B cell (primary cell): ENCODE measurements at regions not wholly inside any gene's neighbourhood (a gene's known extent, or its start where the extent isn't known, plus 50 kb on each side); places are given as distances from the start of the nearest gene placed in this dataset.

ENCODE experiments used
- ATAC-seq: fragments of 200-7000 bp; cut with Tn5 transposase; one replicate; pipeline ENCODE4 v1.10.0; 2021; ENCODE audit warnings: low read depth, mild to moderate bottlenecking, moderate number of reproducible peaks, moderate library complexity
- CTCF ChIA-PET: fragments of 350-600 bp; sonication (Branson Sonifier 250); formaldehyde crosslinking; loops from one replicate; lab custom pipeline; 2021; ENCODE audit warnings: antibody characterized with exemption, inconsistent platforms; lab: Charles Lee
- POLR2A ChIA-PET: fragments of 350-600 bp; sonication (Branson Sonifier 250); formaldehyde crosslinking; loops from one replicate; lab custom pipeline; 2021; ENCODE audit warnings: antibody characterized with exemption; lab: Charles Lee
- DNase-seq: peaks from one replicate; pipeline ENCODE4 v3.0.0; 2013
- H2AFZ ChIP-seq: 2 replicates; pipeline ENCODE4 v1.6.1; 2012; ENCODE audit warnings: mild to moderate bottlenecking, low read depth, low read length; ENCODE audit not compliant: insufficient read depth, poor library complexity, severe bottlenecking
- H3K27ac ChIP-seq, 2 donors: 1 replicate in 1 of 2; 2 replicates in 1 of 2; pipeline ENCODE4 v1.5.1; 2012 to 2013; ENCODE audit warnings: low read length in 2 of 2, mild to moderate bottlenecking in 2 of 2, moderate library complexity in 1 of 2
- H3K27me3 ChIP-seq, 4 experiments: fragments of 200-600 bp in 1 of 4; sonication (generic) in 1 of 4; replicated peaks in 1 of 4; 1 replicate in 2 of 4; 2 replicates in 2 of 4; pipeline versions ENCODE4 v1.6.1 to v1.7.0; 2013 to 2016; ENCODE audit warnings: low read length in 3 of 4, mild to moderate bottlenecking in 2 of 4, mixed read lengths in 1 of 4, moderate library complexity in 1 of 4; ENCODE audit not compliant: insufficient read depth in 4 of 4, control insufficient read depth in 3 of 4; ENCODE audit errors: control extremely low read depth in 1 of 4
- H3K36me3 ChIP-seq, 2 experiments: replicated peaks in 1 of 2; 1 replicate in 1 of 2; 2 replicates in 1 of 2; pipeline versions ENCODE4 v1.6.1 to v1.7.1; 2013; ENCODE audit warnings: low read length in 1 of 2; ENCODE audit not compliant: insufficient read depth in 2 of 2, control insufficient read depth in 1 of 2; ENCODE audit errors: control extremely low read depth in 1 of 2, extremely low read depth in 1 of 2
- H3K4me1 ChIP-seq, 2 donors: fragments of 200-600 bp in 1 of 2; sonication (generic) in 1 of 2; 1 replicate in 1 of 2; 2 replicates in 1 of 2; pipeline versions ENCODE4 v1.5.1 to v1.6.1; 2013 to 2017; ENCODE audit warnings: low read length in 2 of 2; ENCODE audit not compliant: control insufficient read depth in 2 of 2, insufficient read depth in 2 of 2
- H3K4me2 ChIP-seq: replicated peaks from 2 replicates; pipeline ENCODE3; 2012; ENCODE audit warnings: mild to moderate bottlenecking, low read depth, low read length; ENCODE audit not compliant: poor library complexity, severe bottlenecking
- H3K4me3 ChIP-seq, 5 experiments: fragments of 200-600 bp in 1 of 5; sonication (generic) in 1 of 5; 1 replicate in 3 of 5; 2 replicates in 2 of 5; pipeline versions ENCODE4 v1.5.1 to v1.7.0; 2011 to 2016; ENCODE audit warnings: low read length in 4 of 5, mild to moderate bottlenecking in 4 of 5, low read depth in 2 of 5, control low read depth in 1 of 5, moderate library complexity in 1 of 5; ENCODE audit not compliant: insufficient read depth in 1 of 5; ENCODE audit errors: control extremely low read depth in 1 of 5, extremely low read depth in 1 of 5
- H3K79me2 ChIP-seq: fragments of 200-600 bp; sonication (generic); one replicate; pipeline ENCODE4 v1.6.0; 2016; ENCODE audit warnings: low read length; ENCODE audit not compliant: control insufficient read depth, insufficient read depth
- H3K9ac ChIP-seq: fragments of 200-600 bp; sonication (generic); 2 replicates; pipeline ENCODE4 v1.6.1; 2017; ENCODE audit warnings: mild to moderate bottlenecking, low read length, moderate library complexity
- H3K9me3 ChIP-seq, 3 donors: one replicate each; pipeline versions ENCODE4 v1.6.1 to v1.7.1; 2013; ENCODE audit warnings: low read length in 2 of 3; ENCODE audit not compliant: control insufficient read depth in 2 of 3, insufficient read depth in 1 of 3; ENCODE audit errors: control extremely low read depth in 1 of 3
- H4K20me1 ChIP-seq: 2 replicates; pipeline ENCODE4 v1.6.0; 2012; ENCODE audit warnings: mild to moderate bottlenecking, low read length; ENCODE audit not compliant: insufficient read depth, control insufficient read depth, poor library complexity, severe bottlenecking
- H3K27ac Mint-ChIP-seq: one replicate; pipeline ENCODE4 v1.8.0; 2021; ENCODE audit warnings: mixed read lengths
- H3K27me3 Mint-ChIP-seq: one replicate; pipeline ENCODE4 v1.8.0; 2021; ENCODE audit warnings: mixed read lengths
- H3K4me1 Mint-ChIP-seq: one replicate; pipeline ENCODE4 v1.8.0; 2021; ENCODE audit warnings: mixed read lengths
- H3K4me3 Mint-ChIP-seq: one replicate; pipeline ENCODE4 v1.8.0; 2021; ENCODE audit warnings: mixed read lengths
- H3K9me3 Mint-ChIP-seq: one replicate; pipeline ENCODE4 v1.8.0; 2022; ENCODE audit warnings: mixed read lengths; ENCODE audit not compliant: insufficient read depth
- CTCF ChIP-seq: fragments of 200-600 bp; IDR thresholded peaks from one replicate; pipeline ENCODE4 v1.8.0; 2022; ENCODE audit warnings: antibody characterized with exemption, mild to moderate bottlenecking
- EZH2 ChIP-seq: IDR thresholded peaks from 2 replicates; pipeline ENCODE4 v1.6.1; 2012; ENCODE audit warnings: borderline replicate concordance, low read depth, mild to moderate bottlenecking, moderate library complexity, low read length; ENCODE audit not compliant: insufficient read depth, poor library complexity, severe bottlenecking
- WGBS: methylation state at CpG from one replicate; pipeline ENCODE4 v1.1.5; 2013; ENCODE audit warnings: missing lambda C conversion rate; ENCODE audit not compliant: insufficient coverage; 5-methylcytosine and 5-hydroxymethylcytosine counted together
- intact Hi-C: fragments of 100-400 bp; cut with micrococcal nuclease; formaldehyde crosslinking; loops from one replicate; pipeline ENCODE4 v1.10.0; 2022

DNA sequence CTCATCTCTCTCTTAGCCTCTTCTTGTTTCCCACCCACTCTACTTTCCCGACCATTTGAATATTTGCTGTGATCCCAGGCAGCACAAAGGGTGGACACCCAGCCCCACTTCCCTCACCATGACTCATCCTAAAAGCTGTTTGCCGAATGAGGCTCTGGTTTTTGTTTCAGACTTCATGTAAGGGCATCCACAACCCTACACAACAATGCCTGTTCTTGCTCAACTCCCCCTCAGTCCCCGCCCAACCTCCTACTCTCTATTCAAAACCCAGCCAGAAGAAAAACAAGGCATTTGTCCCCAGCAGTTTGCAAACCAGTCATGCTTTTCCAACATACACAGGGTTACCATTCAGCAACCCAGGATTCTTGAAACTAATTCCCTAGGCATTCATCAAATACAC, 516.5 kb upstream of the CNKSR2 start:
- ATAC-seq (no peak), DNase-seq (no peak)
- intact Hi-C loops, result no loop called here
- ChIA-PET CTCF (no interaction called here), POLR2A (no interaction called here)
- Histone ChIP-seq H3K4me2 (no peak overlapping the region), H3K27me3 (no peaks in the 10 kb centered on the region), H3K4me1 (no peaks in the 10 kb centered on the region), H3K79me2 (no peaks in the 10 kb centered on the region), H3K36me3 (no peaks in the 10 kb centered on the region), H2AFZ (no peak overlapping the region), H4K20me1 (no peaks in the 10 kb centered on the region), H3K4me3 (no peak overlapping the region), H3K9ac (no peak overlapping the region), H3K27ac (no peak overlapping the region), H3K9me3 (peaks cover 0 to 7% (median 0%) of the 10 kb centered on the region in 3 donors)
- peaks cover 3% of the 10 kb centered on the region for H3K9me3 Mint-ChIP-seq
- H3K27ac Mint-ChIP-seq, result no peak overlapping the region
- no peaks in the 10 kb centered on the region for H3K27me3 Mint-ChIP-seq
- TF ChIP-seq CTCF (no peak), EZH2 (no peak)
- H3K4me1 Mint-ChIP-seq, result no peaks in the 10 kb centered on the region
- 76% methylated on average over 3 of the region's 3 CpGs for WGBS
- H3K4me3 Mint-ChIP-seq, result no peak overlapping the region

- H3K27me3 Mint-ChIP-seq, result no peaks in the 10 kb centered on the region
- no peaks in the 10 kb centered on the region for H3K4me1 ChIP-seq
Measured at GRCh38 chrX:20838477-20838876, 535.7 kb upstream of the CNKSR2 start.

More at GRCh38 chrX:20838477-20838876, 535.7 kb upstream of the CNKSR2 start:
- Mint-ChIP-seq H3K9me3 (no peaks in the 10 kb centered on the region), H3K4me3 (no peak overlapping the region), H3K4me1 (no peaks in the 10 kb centered on the region), H3K27ac (no peak overlapping the region)
- WGBS, result no CpG with 5 or more reads among the region's 3 CpGs
- H2AFZ ChIP-seq, result no peak overlapping the region
- no peak overlapping the region for H3K4me2 ChIP-seq
- no peak overlapping the region for H3K27ac ChIP-seq
- ChIA-PET POLR2A (no interaction called here), CTCF (no interaction called here)
- H3K4me3 ChIP-seq, result no peak overlapping the region
- H3K27me3 ChIP-seq, result no peaks in the 10 kb centered on the region
- H3K79me2 ChIP-seq, result no peaks in the 10 kb centered on the region
- TF ChIP-seq EZH2, result no peak
- TF ChIP-seq CTCF, result no peak
- no peaks in the 10 kb centered on the region for H3K36me3 ChIP-seq
- DNase-seq (no peak), ATAC-seq (no peak)
- H3K9ac ChIP-seq, result no peak overlapping the region
- H3K9me3 ChIP-seq, result no peaks in the 10 kb centered on the region
- intact Hi-C loops, result no loop called here
- H4K20me1 ChIP-seq, result no peaks in the 10 kb centered on the region
